SK-N-MC (cell line): ENCODE measurements at regions not wholly inside any gene's neighbourhood (a gene's known extent, or its start where the extent isn't known, plus 50 kb on each side); places are given as distances from the start of the nearest gene placed in this dataset.

Experiments used
- DNase-seq: peaks from one replicate; pipeline ENCODE4 v3.0.0-alpha.2; 2011; ENCODE audit warnings: low read depth, low spot score
- H3K27ac ChIP-seq: fragments of 200-600 bp; sonication (generic); 2 replicates; pipeline ENCODE4 v1.5.1; 2016; ENCODE audit warnings: mixed run types
- H3K36me3 ChIP-seq: fragments of 200-600 bp; sonication (generic); 2 replicates; pipeline ENCODE4 v1.6.1; 2017; ENCODE audit warnings: antibody characterized with exemption, low read length, mixed read lengths; ENCODE audit not compliant: insufficient read depth
- H3K4me3 ChIP-seq: fragments of 200-600 bp; sonication (generic); 2 replicates; pipeline ENCODE4 v1.5.1; 2016
- H3K9ac ChIP-seq: fragments of 200-600 bp; sonication (generic); 2 replicates; pipeline ENCODE4 v1.8.0; 2017; ENCODE audit warnings: mixed run types, mixed read lengths; ENCODE audit not compliant: insufficient read length
- H3K9me3 ChIP-seq: fragments of 200-600 bp; sonication (generic); 2 replicates; pipeline ENCODE4 v1.6.1; 2017; ENCODE audit warnings: low read depth, mild to moderate bottlenecking, antibody characterized with exemption, low read length, moderate library complexity, mixed read lengths
- EZH2 ChIP-seq: fragments of 200-600 bp; sonication (generic); IDR thresholded peaks from one replicate; pipeline ENCODE4 v1.6.1; 2017; ENCODE audit warnings: antibody characterized with exemption
- FOXP2 ChIP-seq: optimal IDR thresholded peaks from 2 replicates; pipeline ENCODE3; 2011; ENCODE audit warnings: mild to moderate bottlenecking, moderate library complexity; ENCODE audit not compliant: insufficient read depth; ENCODE audit errors: extremely low read length, control extremely low read depth
- POLR2AphosphoS5 ChIP-seq: IDR thresholded peaks from 2 replicates; pipeline ENCODE4 v1.6.1; 2012; ENCODE audit warnings: mild to moderate bottlenecking, low read depth, low read length, borderline replicate concordance

GRCh38 chr11:70906101-70906500, 346.3 kb downstream of the SHANK2 start:
- no peaks in the 10 kb centered on the region for H3K36me3 ChIP-seq
- H3K9ac ChIP-seq, result no peak overlapping the region
- H3K4me3 ChIP-seq, result no peak overlapping the region
- no peak for TF ChIP-seq POLR2AphosphoS5
- no peak for TF ChIP-seq EZH2
- TF ChIP-seq FOXP2, result no peak
- no peak overlapping the region for H3K27ac ChIP-seq
- DNase-seq, result no peak
- no peaks in the 10 kb centered on the region for H3K9me3 ChIP-seq

GRCh38 chr11:70908223-70908622, 344.2 kb downstream of the SHANK2 start:
- no peaks in the 10 kb centered on the region for H3K36me3 ChIP-seq
- H3K27ac ChIP-seq, result no peak overlapping the region
- TF ChIP-seq EZH2, result no peak
- TF ChIP-seq POLR2AphosphoS5, result no peak
- no peak for TF ChIP-seq FOXP2
- H3K9me3 ChIP-seq, result no peaks in the 10 kb centered on the region
- H3K4me3 ChIP-seq, result no peak overlapping the region
- H3K9ac ChIP-seq, result no peak overlapping the region
- no peak for DNase-seq

- DNase-seq, result no peak
- Histone ChIP-seq H3K27ac (no peak overlapping the region), H3K4me3 (no peak overlapping the region), H3K36me3 (no peaks in the 10 kb centered on the region), H3K9me3 (no peaks in the 10 kb centered on the region), H3K9ac (no peak overlapping the region)
- TF ChIP-seq FOXP2 (no peak), POLR2AphosphoS5 (no peak), EZH2 (no peak)
These were observed 341.5 kb downstream of the SHANK2 start for GRCh38 chr11:70910835-70911234.

- H3K4me3 ChIP-seq, result no peak overlapping the region
- no peak for DNase-seq
- no peak for TF ChIP-seq POLR2AphosphoS5
- no peak for TF ChIP-seq EZH2
- no peak for TF ChIP-seq FOXP2
- no peaks in the 10 kb centered on the region for H3K9me3 ChIP-seq
- no peak overlapping the region for H3K27ac ChIP-seq
- H3K9ac ChIP-seq, result no peak overlapping the region
- H3K36me3 ChIP-seq, result no peaks in the 10 kb centered on the region
These were observed 340.0 kb downstream of the SHANK2 start for GRCh38 chr11:70912226-70912840.

- TF ChIP-seq EZH2 (no peak), POLR2AphosphoS5 (no peak), FOXP2 (no peak)
- Histone ChIP-seq H3K9ac (no peak overlapping the region), H3K4me3 (no peak overlapping the region), H3K9me3 (no peaks in the 10 kb centered on the region), H3K36me3 (no peaks in the 10 kb centered on the region), H3K27ac (no peak overlapping the region)
- no peak for DNase-seq
These were observed 338.6 kb downstream of the SHANK2 start for GRCh38 chr11:70913715-70914231.

- no peaks in the 10 kb centered on the region for H3K36me3 ChIP-seq
- DNase-seq, result no peak
- no peak for TF ChIP-seq POLR2AphosphoS5
- no peak for TF ChIP-seq FOXP2
- no peak for TF ChIP-seq EZH2
- no peak overlapping the region for H3K27ac ChIP-seq
- H3K9ac ChIP-seq, result no peak overlapping the region
- no peaks in the 10 kb centered on the region for H3K9me3 ChIP-seq
- no peak overlapping the region for H3K4me3 ChIP-seq
These were observed 337.9 kb downstream of the SHANK2 start for GRCh38 chr11:70914496-70914895.

- H3K27ac ChIP-seq, result no peak overlapping the region
- H3K4me3 ChIP-seq, result no peak overlapping the region
- H3K9me3 ChIP-seq, result no peaks in the 10 kb centered on the region
- no peaks in the 10 kb centered on the region for H3K36me3 ChIP-seq
- DNase-seq, result no peak
- no peak for TF ChIP-seq FOXP2
- TF ChIP-seq EZH2, result no peak
- no peak for TF ChIP-seq POLR2AphosphoS5
- H3K9ac ChIP-seq, result no peak overlapping the region
These were observed 337.0 kb downstream of the SHANK2 start for GRCh38 chr11:70915158-70915985.

GRCh38 chr11:70916351-70916750, 336.0 kb downstream of the SHANK2 start:
- H3K9me3 ChIP-seq, result no peaks in the 10 kb centered on the region
- H3K9ac ChIP-seq, result no peak overlapping the region
- no peaks in the 10 kb centered on the region for H3K36me3 ChIP-seq
- no peak overlapping the region for H3K4me3 ChIP-seq
- no peak for DNase-seq
- no peak overlapping the region for H3K27ac ChIP-seq
- TF ChIP-seq POLR2AphosphoS5, result no peak
- no peak for TF ChIP-seq EZH2
- no peak for TF ChIP-seq FOXP2
